HG03039 (cell line): ENCODE measurements at regions not wholly inside any gene's neighbourhood (a gene's known extent, or its start where the extent isn't known, plus 50 kb on each side); places are given as distances from the start of the nearest gene placed in this dataset.

Experiments used
- ATAC-seq: cut with Tn5 transposase; IDR thresholded peaks from one replicate; pipeline ENCODE4 v1.9.1; 2021; ENCODE audit warnings: mild to moderate bottlenecking, moderate library complexity; ENCODE audit not compliant: unreplicated experiment

GRCh38 chr2:126990200-126990599 is 91.5 kb downstream of the TEX51 start:
- no peak for ATAC-seq

DNA sequence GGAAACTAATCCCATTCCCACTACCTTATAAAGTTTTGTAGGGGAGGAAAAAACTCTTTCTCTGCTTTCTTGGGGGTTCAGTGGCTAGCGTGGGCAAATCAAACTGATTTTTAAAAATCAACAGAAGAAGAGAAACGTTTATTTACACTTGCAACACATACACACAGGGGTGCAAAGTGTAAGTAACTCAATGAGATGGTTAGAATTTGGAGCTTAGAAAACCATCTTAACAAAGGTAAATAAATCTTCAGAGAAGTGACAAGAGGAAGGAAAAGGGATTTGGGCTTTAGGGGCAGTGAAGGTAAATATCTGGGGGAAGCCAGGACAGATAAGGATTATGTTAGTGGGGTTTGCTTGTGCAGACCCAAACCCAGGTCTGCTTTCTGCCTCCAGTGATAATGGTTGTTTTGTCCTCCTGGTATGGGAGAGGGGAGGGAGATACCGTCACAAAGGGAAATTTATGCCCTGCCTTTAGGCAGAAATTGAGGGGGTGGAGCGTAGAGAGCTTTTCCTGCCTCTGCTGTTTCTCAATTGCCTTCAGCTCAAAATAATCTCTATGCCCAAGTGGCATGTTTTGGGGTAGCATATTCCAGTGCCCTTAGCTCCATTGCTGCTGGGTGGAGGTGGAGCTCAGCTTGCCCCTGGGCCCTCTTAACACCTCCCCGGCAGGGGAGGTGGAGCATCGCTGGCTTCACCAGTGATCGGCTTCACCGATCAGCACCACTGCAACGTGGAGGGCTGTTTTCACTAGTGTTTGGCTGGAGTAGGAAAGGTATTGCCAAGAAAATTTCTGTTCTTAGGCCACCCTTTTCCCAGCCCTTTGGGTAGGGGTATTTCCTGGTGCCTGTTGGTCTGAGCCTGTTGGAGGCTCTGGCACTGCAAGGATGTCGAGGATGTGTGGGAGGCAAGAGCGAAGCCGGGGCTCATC is 92.2 kb downstream of the TEX51 start:
- no peak for ATAC-seq

GRCh38 chr2:126994340-126994777 is 95.7 kb downstream of the TEX51 start:
- no peak for ATAC-seq

GRCh38 chr2:126995621-126996377 is 97.1 kb downstream of the TEX51 start:
- ATAC-seq, result no peak

DNA sequence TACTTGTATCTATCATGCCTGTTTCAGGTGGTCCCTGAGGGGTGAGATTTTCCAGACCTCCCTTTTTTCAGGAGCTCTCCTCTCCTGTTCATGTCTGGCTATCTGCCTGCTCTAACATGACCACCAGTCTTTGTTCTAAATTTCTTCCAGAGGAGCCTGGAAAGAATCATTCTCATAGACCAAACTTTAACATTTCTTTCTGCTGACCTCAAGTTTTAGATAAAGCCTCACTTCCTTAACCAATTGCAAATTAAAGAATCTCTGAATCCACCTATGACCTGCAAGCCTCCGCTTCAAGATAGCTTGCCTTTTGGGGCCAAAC is 97.6 kb downstream of the TEX51 start:
- no peak for ATAC-seq
